ENCODE measurements at regions not wholly inside any gene's neighbourhood (a gene's known extent, or its start where the extent isn't known, plus 50 kb on each side); places are given as distances from the start of the nearest gene placed in this dataset.

GRCh38 chr16:35308674-35309073 lies 1849.3 kb downstream of the TP53TG3F start:
- peaks cover 29% of the 10 kb centered on the region for H3K9me3 ChIP-seq (ENCODE audit: insufficient read depth, low read depth, low read length)
- H4K20me1 ChIP-seq (ENCODE audit: insufficient read depth, low read length): no peaks in the 10 kb centered on the region
- H3K4me2 ChIP-seq (ENCODE audit: low read length): no peak overlapping the region
- Mint-ChIP-seq H3K4me3 (ENCODE audit: unreplicated experiment) (no peak overlapping the region), H3K4me1 (ENCODE audit: low read depth, unreplicated experiment) (no peaks in the 10 kb centered on the region), H3K36me3 (ENCODE audit: low read depth, unreplicated experiment) (no peaks in the 10 kb centered on the region), H3K9me3 (ENCODE audit: unreplicated experiment) (peaks cover 14% of the 10 kb centered on the region), H3K27me3 (ENCODE audit: low read depth, unreplicated experiment) (no peaks in the 10 kb centered on the region), H3K27ac (ENCODE audit: unreplicated experiment) (no peak overlapping the region)
- no peaks in the 10 kb centered on the region for H3K4me1 ChIP-seq (ENCODE audit: insufficient read depth, low read length)
- H3K27me3 ChIP-seq (ENCODE audit: insufficient read depth, low read length): no peaks in the 10 kb centered on the region
- DNase-seq (ENCODE audit: low read depth) (no peak), FAIRE-seq (no peak)
- H3K27ac ChIP-seq (ENCODE audit: low read depth, low read length): no peak overlapping the region
- H3K36me3 ChIP-seq (ENCODE audit: insufficient read depth, low read length): no peaks in the 10 kb centered on the region
- no peak overlapping the region for H2AFZ ChIP-seq (ENCODE audit: low read depth, low read length)
- no peak for TF ChIP-seq EZH2 (IDR thresholded peaks at IDR 0.05; ENCODE audit: insufficient read depth, low read length)
- TF ChIP-seq CTCF (IDR thresholded peaks at IDR 0.05; ENCODE audit: insufficient read depth, low read depth, low read length): no peak
- no peak overlapping the region for H3K9ac ChIP-seq (ENCODE audit: low read length)
- H3K79me2 ChIP-seq (ENCODE audit: insufficient read depth, low read length): no peaks in the 10 kb centered on the region
- no peak overlapping the region for H3K4me3 ChIP-seq (ENCODE audit: insufficient read depth, low read depth, low read length)

GRCh38 chr16:35310999-35311398 lies 1851.6 kb downstream of the TP53TG3F start:
- peaks cover 31% of the 10 kb centered on the region for H3K9me3 ChIP-seq (ENCODE audit: insufficient read depth, low read depth, low read length)
- no peaks in the 10 kb centered on the region for H3K27me3 Mint-ChIP-seq (ENCODE audit: low read depth, unreplicated experiment)

More at GRCh38 chr16:35310999-35311398, 1851.6 kb downstream of the TP53TG3F start:
- FAIRE-seq: no peak
- H3K4me1 ChIP-seq (ENCODE audit: insufficient read depth, low read length): no peaks in the 10 kb centered on the region
- no peak for DNase-seq (ENCODE audit: low read depth)
- no peaks in the 10 kb centered on the region for H3K27me3 ChIP-seq (ENCODE audit: insufficient read depth, low read length)
- H3K4me2 ChIP-seq (ENCODE audit: low read length): no peak overlapping the region
- H3K36me3 ChIP-seq (ENCODE audit: insufficient read depth, low read length): no peaks in the 10 kb centered on the region
- H2AFZ ChIP-seq (ENCODE audit: low read depth, low read length): no peak overlapping the region
- H3K79me2 ChIP-seq (ENCODE audit: insufficient read depth, low read length): no peaks in the 10 kb centered on the region
- no peak overlapping the region for H3K4me3 Mint-ChIP-seq (ENCODE audit: unreplicated experiment)
- H3K4me1 Mint-ChIP-seq (ENCODE audit: low read depth, unreplicated experiment): no peaks in the 10 kb centered on the region
- H3K27ac ChIP-seq (ENCODE audit: low read depth, low read length): no peak overlapping the region
- H4K20me1 ChIP-seq (ENCODE audit: insufficient read depth, low read length): no peaks in the 10 kb centered on the region
- no peak overlapping the region for H3K9ac ChIP-seq (ENCODE audit: low read length)
- no peak overlapping the region for H3K27ac Mint-ChIP-seq (ENCODE audit: unreplicated experiment)
- peaks cover 8% of the 10 kb centered on the region for H3K9me3 Mint-ChIP-seq (ENCODE audit: unreplicated experiment)
- no peak overlapping the region for H3K4me3 ChIP-seq (ENCODE audit: insufficient read depth, low read depth, low read length)
- no peaks in the 10 kb centered on the region for H3K36me3 Mint-ChIP-seq (ENCODE audit: low read depth, unreplicated experiment)
- TF ChIP-seq EZH2 (IDR thresholded peaks at IDR 0.05; ENCODE audit: insufficient read depth, low read length): no peak
- no peak for TF ChIP-seq CTCF (IDR thresholded peaks at IDR 0.05; ENCODE audit: insufficient read depth, low read depth, low read length)

All from astrocyte (in vitro differentiated cells and primary cell).